Prostate gland (tissue), 1 donor: ENCODE measurements at regions not wholly inside any gene's neighbourhood (a gene's known extent, or its start where the extent isn't known, plus 50 kb on each side); places are given as distances from the start of the nearest gene placed in this dataset.

Experiments
- POLR2A ChIP-seq: fragments of 450-650 bp; IDR thresholded peaks from one replicate; pipeline ENCODE4 v1.6.1; 2016; ENCODE audit warnings: antibody characterized with exemption, mild to moderate bottlenecking
- POLR2AphosphoS5 ChIP-seq: sonication (generic); formaldehyde crosslinking; IDR thresholded peaks from one replicate; pipeline ENCODE4 v1.6.1; 2017; ENCODE audit warnings: antibody characterized with exemption

DNA sequence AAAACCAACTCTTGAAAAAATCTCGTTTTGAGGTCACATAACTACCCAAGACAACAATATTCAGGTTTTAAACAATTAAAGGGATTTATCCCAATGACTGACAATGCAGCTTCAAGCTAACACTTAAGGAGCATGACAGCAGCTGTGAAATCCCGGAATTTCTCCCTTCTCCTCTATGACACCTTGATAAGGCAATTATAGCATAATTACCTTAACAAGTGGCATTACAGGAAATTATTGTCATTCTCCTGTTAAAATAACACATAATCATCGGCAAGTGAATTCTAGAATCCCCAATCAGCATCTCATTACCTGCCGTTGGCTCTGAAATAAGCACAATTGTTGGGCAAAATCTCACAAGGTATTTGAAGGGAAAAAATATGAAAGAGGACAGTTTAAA lies 417.0 kb upstream of the PFKP start:
- TF ChIP-seq POLR2A (no peak), POLR2AphosphoS5 (no peak)
